PC-3 (cell line): ENCODE measurements at regions not wholly inside any gene's neighbourhood (a gene's known extent, or its start where the extent isn't known, plus 50 kb on each side); places are given as distances from the start of the nearest gene placed in this dataset.

ENCODE experiments used
- ATAC-seq: fragments of 200-7000 bp; cut with Tn5 transposase; 2 replicates; pipeline ENCODE4 v1.9.1; 2020; ENCODE audit warnings: mild to moderate bottlenecking, moderate library complexity
- BruUV-seq: library from RNA; stranded (reverse); fragments of 400-500 nt; replicated peaks from 2 replicates; lab custom pipeline; 2021; lab: Mats Ljungman, UMichigan
- CTCF ChIA-PET: fragments of 300-600 bp; sonication (Branson Sonifier 250); formaldehyde crosslinking; loops from one replicate; lab custom pipeline; 2022; ENCODE audit warnings: antibody characterized with exemption; lab: Charles Lee
- POLR2A ChIA-PET: fragments of 300-600 bp; sonication (Branson Sonifier 250); formaldehyde crosslinking; loops from one replicate; lab custom pipeline; 2022; ENCODE audit warnings: antibody characterized with exemption; ENCODE audit not compliant: unreplicated experiment; lab: Charles Lee
- DNase-seq: peaks from one replicate; pipeline ENCODE4 v3.0.0-alpha.2; 2015
- H2AFZ ChIP-seq: fragments of 300-600 bp; sonication (generic); 2 replicates; pipeline ENCODE4 v1.6.0; 2016; ENCODE audit warnings: antibody characterized with exemption, low read length
- H3F3A ChIP-seq: fragments of 300-600 bp; sonication (generic); one replicate; pipeline ENCODE4 v1.6.0; 2017; ENCODE audit warnings: antibody characterized with exemption, low read length, control low read depth, mild to moderate bottlenecking; ENCODE audit not compliant: unreplicated experiment
- H3K27ac ChIP-seq: fragments of 300-600 bp; sonication (generic); 2 replicates; pipeline ENCODE4 v1.5.1; 2016; ENCODE audit warnings: mild to moderate bottlenecking, low read length
- H3K27me3 ChIP-seq: fragments of 300-600 bp; sonication (generic); 2 replicates; pipeline ENCODE4 v1.6.1; 2016; ENCODE audit warnings: low read length, mixed read lengths
- H3K36me3 ChIP-seq: fragments of 300-600 bp; sonication (generic); 2 replicates; pipeline ENCODE4 v1.6.1; 2016; ENCODE audit warnings: low read depth, mixed run types, low read length, mixed read lengths
- H3K4me1 ChIP-seq: fragments of 300-600 bp; sonication (generic); 2 replicates; pipeline ENCODE4 v1.5.1; 2016; ENCODE audit warnings: low read length; ENCODE audit not compliant: insufficient read depth
- H3K4me2 ChIP-seq: fragments of 300-600 bp; sonication (generic); 2 replicates; pipeline ENCODE4 v1.6.0; 2016; ENCODE audit warnings: low read length
- H3K4me3 ChIP-seq: fragments of 300-600 bp; sonication (generic); 2 replicates; pipeline ENCODE4 v1.5.1; 2016; ENCODE audit warnings: mild to moderate bottlenecking, low read length, mixed read lengths
- H3K79me2 ChIP-seq: fragments of 300-600 bp; sonication (generic); 2 replicates; pipeline ENCODE4 v1.6.1; 2017; ENCODE audit warnings: low read length, mixed read lengths
- H3K9ac ChIP-seq: fragments of 300-600 bp; sonication (generic); 2 replicates; pipeline ENCODE4 v1.6.0; 2016; ENCODE audit warnings: mild to moderate bottlenecking, low read length
- H3K9me2 ChIP-seq: fragments of 300-600 bp; sonication (generic); replicated peaks from 2 replicates; pipeline ENCODE4 v1.6.1; 2016; ENCODE audit warnings: mixed run types, low read length, mixed read lengths
- H3K9me3 ChIP-seq: fragments of 300-600 bp; sonication (generic); 2 replicates; pipeline ENCODE4 v1.6.1; 2016; ENCODE audit warnings: low read length, mixed read lengths
- H4K20me1 ChIP-seq: fragments of 300-600 bp; sonication (generic); 2 replicates; pipeline ENCODE4 v1.6.1; 2016; ENCODE audit warnings: low read length, mixed read lengths
- CTCF ChIP-seq: fragments of 300-600 bp; sonication (generic); conservative IDR thresholded peaks from 2 replicates; pipeline ENCODE4 v1.5.1; 2017; ENCODE audit warnings: antibody characterized with exemption, low read depth, mild to moderate bottlenecking, low read length
- EZH2 ChIP-seq: fragments of 300-600 bp; sonication (generic); IDR thresholded peaks from one replicate; pipeline ENCODE4 v1.6.1; 2017; ENCODE audit warnings: antibody characterized with exemption, mild to moderate bottlenecking, low read length; ENCODE audit not compliant: unreplicated experiment
- EZH2phosphoT487 ChIP-seq: fragments of 300-600 bp; sonication (generic); IDR thresholded peaks from 2 replicates; pipeline ENCODE4 v1.6.1; 2018; ENCODE audit warnings: mild to moderate bottlenecking, antibody characterized with exemption, low read length, borderline replicate concordance
- intact Hi-C: fragments of 100-400 bp; cut with micrococcal nuclease; formaldehyde crosslinking; loops from 2 replicates; pipeline ENCODE4 v1.9.0; 2023

DNA sequence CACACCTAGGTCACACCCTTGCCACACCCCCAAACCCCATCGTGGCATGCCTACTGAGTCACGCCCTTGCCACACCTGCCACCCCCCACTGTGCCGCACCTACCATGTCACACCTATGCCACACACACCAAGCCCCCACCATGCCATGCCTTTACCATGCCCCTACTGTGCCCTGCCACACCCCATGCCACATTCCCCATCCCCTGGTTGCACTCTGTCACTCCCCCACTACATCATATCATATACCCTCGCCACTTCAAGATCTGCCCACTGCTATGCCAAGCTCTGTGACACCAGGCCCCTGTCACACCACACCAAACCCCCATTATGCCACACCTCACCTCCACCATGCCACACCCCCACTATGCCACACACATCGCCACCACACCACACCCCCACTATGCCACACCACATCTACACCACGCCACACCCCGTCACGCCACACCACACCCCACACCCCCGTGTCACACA, 101.2 kb downstream of the OLFM1 start:
- Histone ChIP-seq H3F3A (no peaks in the 10 kb centered on the region), H3K4me2 (no peak overlapping the region), H4K20me1 (no peaks in the 10 kb centered on the region), H3K4me3 (no peak overlapping the region), H3K36me3 (no peaks in the 10 kb centered on the region), H2AFZ (no peak overlapping the region), H3K79me2 (no peaks in the 10 kb centered on the region), H3K27me3 (peaks cover 8% of the 10 kb centered on the region; the same call in 1 of the 2 replicates), H3K27ac (no peak overlapping the region), H3K9me2 (no peaks in the 10 kb centered on the region), H3K4me1 (no peaks in the 10 kb centered on the region), H3K9ac (no peak overlapping the region), H3K9me3 (no peaks in the 10 kb centered on the region)
- CTCF ChIA-PET: no interaction called here
- no peak for TF ChIP-seq EZH2phosphoT487
- POLR2A ChIA-PET: no interaction called here
- no peak for ATAC-seq
- intact Hi-C loops: no loop called here
- BruUV-seq: no TSS peak
- no peak for DNase-seq

- Histone ChIP-seq H3F3A (no peaks in the 10 kb centered on the region), H3K36me3 (no peaks in the 10 kb centered on the region), H3K4me2 (no peak overlapping the region), H2AFZ (no peak overlapping the region), H3K4me3 (no peak overlapping the region), H3K9me3 (no peaks in the 10 kb centered on the region), H3K27me3 (peaks cover 8% of the 10 kb centered on the region; the same call in 1 of the 2 replicates), H3K9me2 (no peaks in the 10 kb centered on the region), H4K20me1 (no peaks in the 10 kb centered on the region), H3K4me1 (no peaks in the 10 kb centered on the region), H3K79me2 (no peaks in the 10 kb centered on the region), H3K9ac (no peak overlapping the region), H3K27ac (no peak overlapping the region)
- ChIA-PET POLR2A (no interaction called here), CTCF (no interaction called here)
- no peak for ATAC-seq
- intact Hi-C loops: no loop called here
- no peak for TF ChIP-seq EZH2phosphoT487
- no peak for TF ChIP-seq EZH2
- no peak for TF ChIP-seq CTCF
- no peak for DNase-seq
- no TSS peak for BruUV-seq
Observed at GRCh38 chr9:135189497-135189896, 102.0 kb downstream of the OLFM1 start.

- DNase-seq (no peak), ATAC-seq (no peak)
- H3K9me3 ChIP-seq: no peaks in the 10 kb centered on the region
- no peaks in the 10 kb centered on the region for H3K36me3 ChIP-seq
- no TSS peak for BruUV-seq
- no peaks in the 10 kb centered on the region for H3F3A ChIP-seq
- no peak overlapping the region for H3K4me3 ChIP-seq
- peaks cover 8% of the 10 kb centered on the region; the same call in 1 of the 2 replicates for H3K27me3 ChIP-seq
- no peak overlapping the region for H3K27ac ChIP-seq
- ChIA-PET POLR2A (no interaction called here), CTCF (no interaction called here)
- no peak overlapping the region for H3K4me2 ChIP-seq
- intact Hi-C loops: no loop called here
- H3K9ac ChIP-seq: no peak overlapping the region
- no peaks in the 10 kb centered on the region for H3K9me2 ChIP-seq
- H4K20me1 ChIP-seq: no peaks in the 10 kb centered on the region
- TF ChIP-seq EZH2phosphoT487: no peak
- no peak for TF ChIP-seq EZH2
- no peak for TF ChIP-seq CTCF
- H3K79me2 ChIP-seq: no peaks in the 10 kb centered on the region
- H2AFZ ChIP-seq: no peak overlapping the region
- H3K4me1 ChIP-seq: no peaks in the 10 kb centered on the region
Observed at GRCh38 chr9:135190789-135191577, 103.5 kb downstream of the OLFM1 start.
